ENCODE measurements at regions not wholly inside any gene's neighbourhood (a gene's known extent, or its start where the extent isn't known, plus 50 kb on each side); places are given as distances from the start of the nearest gene placed in this dataset.
"Not testable (repeated sequence)": the region's sequence is repeated elsewhere in the genome, so short reads cannot be mapped to it uniquely, and the experiment has no call there.

- no peak for DNase-seq (ENCODE audit: low read depth)
Observed at GRCh38 chr3:26505399-26505798, 117.2 kb upstream of the LRRC3B start.

- not testable (repeated sequence) for DNase-seq (ENCODE audit: low read depth)
Observed at GRCh38 chr3:26514445-26515029, 108.0 kb upstream of the LRRC3B start.

- DNase-seq (ENCODE audit: low read depth), result no peak
Observed at GRCh38 chr3:26515351-26515750, 107.2 kb upstream of the LRRC3B start.

- DNase-seq (ENCODE audit: low read depth), result no peak
Observed at GRCh38 chr3:26521261-26521660, 101.3 kb upstream of the LRRC3B start.

- no peak for DNase-seq (ENCODE audit: low read depth)
Observed at GRCh38 chr3:26522919-26523318, 99.7 kb upstream of the LRRC3B start.

- no peak for DNase-seq (ENCODE audit: low read depth)
Observed at GRCh38 chr3:26525013-26525412, 97.6 kb upstream of the LRRC3B start.

GRCh38 chr3:26535151-26535550 lies 87.4 kb upstream of the LRRC3B start:
- no peak for DNase-seq (ENCODE audit: low read depth)

- no peak for DNase-seq (ENCODE audit: low read depth)
Observed at GRCh38 chr3:26536955-26537354, 85.6 kb upstream of the LRRC3B start.

GRCh38 chr3:26550413-26550812 lies 72.2 kb upstream of the LRRC3B start:
- DNase-seq (ENCODE audit: low read depth), result no peak

- DNase-seq (ENCODE audit: low read depth), result no peak
Observed at GRCh38 chr3:26556637-26557036, 65.9 kb upstream of the LRRC3B start.

- DNase-seq (ENCODE audit: low read depth), result no peak
Observed at GRCh38 chr3:26558257-26558656, 64.3 kb upstream of the LRRC3B start.

GRCh38 chr3:26559227-26559626 lies 63.3 kb upstream of the LRRC3B start:
- DNase-seq (ENCODE audit: low read depth), result no peak

GRCh38 chr3:26560081-26560480 lies 62.5 kb upstream of the LRRC3B start:
- DNase-seq (ENCODE audit: low read depth), result no peak

- no peak for DNase-seq (ENCODE audit: low read depth)
Observed at GRCh38 chr3:26562021-26562768, 60.4 kb upstream of the LRRC3B start.
